ENCODE measurements at regions not wholly inside any gene's neighbourhood (a gene's known extent, or its start where the extent isn't known, plus 50 kb on each side); places are given as distances from the start of the nearest gene placed in this dataset.

DNA sequence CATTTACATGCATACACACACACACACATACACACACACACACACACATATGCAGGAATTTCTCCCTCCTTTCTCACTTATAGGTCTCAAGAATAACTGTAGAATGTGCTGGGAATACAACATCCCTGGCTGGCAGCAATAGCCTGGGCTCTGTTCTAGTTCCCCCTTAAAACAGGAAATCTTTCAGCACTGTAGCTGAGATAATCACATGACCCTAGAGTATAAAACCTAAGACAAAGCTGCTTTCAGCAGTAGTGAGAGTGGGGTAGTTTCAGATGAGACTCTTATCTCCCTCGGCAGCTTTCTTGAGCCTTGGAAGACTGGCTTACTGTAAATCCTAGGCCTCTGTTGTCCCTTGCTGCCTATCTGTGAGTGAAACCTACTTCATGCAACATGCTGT, 137.4 kb upstream of the AKR1E2 start:
- WGBS, result 69% methylated on average over 1 of the region's 1 CpG
- Histone ChIP-seq H3K27ac (ENCODE audit: low read depth in 1 of 2, low read length in 2 of 2) (no peak overlapping the region), H3K4me3 (ENCODE audit: low read depth in 1 of 3, low read length in 3 of 3) (no peak overlapping the region), H3K4me1 (ENCODE audit: control insufficient read depth in 4 of 4, insufficient read depth in 4 of 4, low read length in 3 of 4) (no peaks in the 10 kb centered on the region), H3K36me3 (ENCODE audit: control insufficient read depth in 4 of 4, insufficient read depth in 3 of 4, low read depth in 1 of 4, low read length in 3 of 4) (no peaks in the 10 kb centered on the region), H3K27me3 (ENCODE audit: control insufficient read depth in 4 of 4, insufficient read depth in 4 of 4, low read length in 3 of 4) (peaks cover 0 to 7% (median 0%) of the 10 kb centered on the region in 4 donors), H3K9me3 (ENCODE audit: control insufficient read depth in 4 of 4, low read length in 3 of 4) (no peaks in the 10 kb centered on the region), H3K9ac (ENCODE audit: low read depth in 1 of 2, low read length in 2 of 2) (no peak overlapping the region)
- TF ChIP-seq GABPA (IDR thresholded peaks at IDR 0.05 in 1 of 2, conservative IDR thresholded peaks at IDR 0.05 in 1 of 2) (no peak), FOXA2 (IDR thresholded peaks at IDR 0.05) (no peak), RAD21 (IDR thresholded peaks at IDR 0.05) (no peak), TAF1 (conservative IDR thresholded peaks at IDR 0.05) (no peak), EGR1 (IDR thresholded peaks at IDR 0.05; ENCODE audit: low read depth in 2 of 2) (no peak), HNF4G (IDR thresholded peaks at IDR 0.05) (no peak), SP1 (IDR thresholded peaks at IDR 0.05) (no peak), JUND (IDR thresholded peaks at IDR 0.05) (no peak)
- TF ChIP-seq, protein P1, sequence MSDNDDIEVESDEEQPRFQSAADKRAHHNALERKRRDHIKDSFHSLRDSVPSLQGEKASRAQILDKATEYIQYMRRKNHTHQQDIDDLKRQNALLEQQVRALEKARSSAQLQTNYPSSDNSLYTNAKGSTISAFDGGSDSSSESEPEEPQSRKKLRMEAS (IDR thresholded peaks at IDR 0.05), result no peak
- TF ChIP-seq, protein P2, sequence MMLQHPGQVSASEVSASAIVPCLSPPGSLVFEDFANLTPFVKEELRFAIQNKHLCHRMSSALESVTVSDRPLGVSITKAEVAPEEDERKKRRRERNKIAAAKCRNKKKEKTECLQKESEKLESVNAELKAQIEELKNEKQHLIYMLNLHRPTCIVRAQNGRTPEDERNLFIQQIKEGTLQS (IDR thresholded peaks at IDR 0.05), result no peak
- TF ChIP-seq, protein P3, sequence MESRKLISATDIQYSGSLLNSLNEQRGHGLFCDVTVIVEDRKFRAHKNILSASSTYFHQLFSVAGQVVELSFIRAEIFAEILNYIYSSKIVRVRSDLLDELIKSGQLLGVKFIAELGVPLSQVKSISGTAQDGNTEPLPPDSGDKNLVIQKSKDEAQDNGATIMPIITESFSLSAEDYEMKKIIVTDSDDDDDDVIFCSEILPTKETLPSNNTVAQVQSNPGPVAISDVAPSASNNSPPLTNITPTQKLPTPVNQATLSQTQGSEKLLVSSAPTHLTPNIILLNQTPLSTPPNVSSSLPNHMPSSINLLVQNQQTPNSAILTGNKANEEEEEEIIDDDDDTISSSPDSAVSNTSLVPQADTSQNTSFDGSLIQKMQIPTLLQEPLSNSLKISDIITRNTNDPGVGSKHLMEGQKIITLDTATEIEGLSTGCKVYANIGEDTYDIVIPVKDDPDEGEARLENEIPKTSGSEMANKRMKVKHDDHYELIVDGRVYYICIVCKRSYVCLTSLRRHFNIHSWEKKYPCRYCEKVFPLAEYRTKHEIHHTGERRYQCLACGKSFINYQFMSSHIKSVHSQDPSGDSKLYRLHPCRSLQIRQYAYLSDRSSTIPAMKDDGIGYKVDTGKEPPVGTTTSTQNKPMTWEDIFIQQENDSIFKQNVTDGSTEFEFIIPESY (IDR thresholded peaks at IDR 0.05), result no peak
- TF ChIP-seq, protein P4, sequence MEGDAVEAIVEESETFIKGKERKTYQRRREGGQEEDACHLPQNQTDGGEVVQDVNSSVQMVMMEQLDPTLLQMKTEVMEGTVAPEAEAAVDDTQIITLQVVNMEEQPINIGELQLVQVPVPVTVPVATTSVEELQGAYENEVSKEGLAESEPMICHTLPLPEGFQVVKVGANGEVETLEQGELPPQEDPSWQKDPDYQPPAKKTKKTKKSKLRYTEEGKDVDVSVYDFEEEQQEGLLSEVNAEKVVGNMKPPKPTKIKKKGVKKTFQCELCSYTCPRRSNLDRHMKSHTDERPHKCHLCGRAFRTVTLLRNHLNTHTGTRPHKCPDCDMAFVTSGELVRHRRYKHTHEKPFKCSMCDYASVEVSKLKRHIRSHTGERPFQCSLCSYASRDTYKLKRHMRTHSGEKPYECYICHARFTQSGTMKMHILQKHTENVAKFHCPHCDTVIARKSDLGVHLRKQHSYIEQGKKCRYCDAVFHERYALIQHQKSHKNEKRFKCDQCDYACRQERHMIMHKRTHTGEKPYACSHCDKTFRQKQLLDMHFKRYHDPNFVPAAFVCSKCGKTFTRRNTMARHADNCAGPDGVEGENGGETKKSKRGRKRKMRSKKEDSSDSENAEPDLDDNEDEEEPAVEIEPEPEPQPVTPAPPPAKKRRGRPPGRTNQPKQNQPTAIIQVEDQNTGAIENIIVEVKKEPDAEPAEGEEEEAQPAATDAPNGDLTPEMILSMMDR (IDR thresholded peaks at IDR 0.05; ENCODE audit: low read depth, low read length, missing input control), result no peak
- no peak for DNase-seq (ENCODE audit: low spot score)

DNA sequence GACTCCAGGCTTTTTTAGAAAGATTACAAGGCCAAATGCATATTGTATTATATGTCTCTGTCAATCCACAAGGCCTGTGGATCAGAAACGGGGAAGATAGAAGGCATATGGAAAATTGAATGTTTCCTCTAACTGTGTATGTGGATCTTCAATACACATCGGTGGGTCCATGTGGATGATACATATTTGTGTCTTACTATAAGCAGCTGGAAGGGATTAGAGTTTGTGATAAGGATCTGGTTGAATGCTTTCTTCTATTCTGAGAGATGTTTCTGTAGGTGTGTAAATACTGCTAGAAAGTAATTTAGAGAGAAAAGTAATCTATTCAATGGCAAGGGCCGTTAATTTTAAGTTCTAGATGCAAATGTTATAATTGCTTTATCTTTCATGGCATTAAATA, 137.8 kb upstream of the AKR1E2 start:
- Histone ChIP-seq H3K9me3 (ENCODE audit: control insufficient read depth in 4 of 4, low read length in 3 of 4) (no peaks in the 10 kb centered on the region), H3K9ac (ENCODE audit: low read depth in 1 of 2, low read length in 2 of 2) (no peak overlapping the region), H3K36me3 (ENCODE audit: control insufficient read depth in 4 of 4, insufficient read depth in 3 of 4, low read depth in 1 of 4, low read length in 3 of 4) (no peaks in the 10 kb centered on the region), H3K27ac (ENCODE audit: low read depth in 1 of 2, low read length in 2 of 2) (no peak overlapping the region), H3K27me3 (ENCODE audit: control insufficient read depth in 4 of 4, insufficient read depth in 4 of 4, low read length in 3 of 4) (peaks cover 0 to 7% (median 0%) of the 10 kb centered on the region in 4 donors), H3K4me1 (ENCODE audit: control insufficient read depth in 4 of 4, insufficient read depth in 4 of 4, low read length in 3 of 4) (no peaks in the 10 kb centered on the region), H3K4me3 (ENCODE audit: low read depth in 1 of 3, low read length in 3 of 3) (no peak overlapping the region)
- TF ChIP-seq, protein P1 (IDR thresholded peaks at IDR 0.05), result no peak
- TF ChIP-seq SP1 (IDR thresholded peaks at IDR 0.05) (no peak), YY1 (IDR thresholded peaks at IDR 0.05) (no peak), TAF1 (conservative IDR thresholded peaks at IDR 0.05) (no peak), RXRA (IDR thresholded peaks at IDR 0.05) (no peak), NR2F2 (IDR thresholded peaks at IDR 0.05) (no peak), EGR1 (IDR thresholded peaks at IDR 0.05; ENCODE audit: low read depth in 2 of 2) (no peak), JUND (IDR thresholded peaks at IDR 0.05) (no peak), FOXA1 (IDR thresholded peaks at IDR 0.05) (no peak), FOXA2 (IDR thresholded peaks at IDR 0.05) (no peak), HNF4A (conservative IDR thresholded peaks at IDR 0.05) (no peak)
- TF ChIP-seq, protein P4 (IDR thresholded peaks at IDR 0.05; ENCODE audit: low read depth, low read length, missing input control), result no peak
- no peak for DNase-seq (ENCODE audit: low spot score)
- 78% methylated on average over 3 of the region's 3 CpGs for WGBS

Data from liver (tissue), 8 donors.